IMR-90 (cell line): ENCODE measurements at regions not wholly inside any gene's neighbourhood (a gene's known extent, or its start where the extent isn't known, plus 50 kb on each side); places are given as distances from the start of the nearest gene placed in this dataset.

Experiments
- ATAC-seq: fragments of 200-7000 bp; cut with Tn5 transposase; 2 replicates; pipeline ENCODE4 v1.9.1; 2020; ENCODE audit warnings: low read depth, mild to moderate bottlenecking, moderate library complexity
- BruUV-seq: library from RNA; stranded (reverse); fragments of 400-500 nt; replicated peaks from 2 replicates; lab custom pipeline; 2021; lab: Mats Ljungman, UMichigan
- CTCF ChIA-PET: fragments of 300-600 bp; formaldehyde crosslinking; extraction: SDS; loops from one replicate; lab custom pipeline; 2021; ENCODE audit warnings: antibody characterized with exemption; lab: Yijun Ruan, JAX
- POLR2A ChIA-PET: fragments of 300-600 bp; sonication (Branson Sonifier 250); formaldehyde crosslinking; loops from one replicate; lab custom pipeline; 2022; ENCODE audit warnings: antibody characterized with exemption; ENCODE audit not compliant: unreplicated experiment; lab: Charles Lee
- DNase-seq: peaks from one replicate; pipeline ENCODE4 v3.0.0; 2013
- H2AFZ ChIP-seq: replicated peaks from 2 replicates; pipeline ENCODE3; 2013; ENCODE audit warnings: low read length, mild to moderate bottlenecking; ENCODE audit not compliant: poor library complexity
- H2AK5ac ChIP-seq: 2 replicates; pipeline ENCODE4 v1.6.1; 2013; ENCODE audit warnings: low read depth, low read length, inconsistent platforms
- H2AK9ac ChIP-seq: replicated peaks from 2 replicates; pipeline ENCODE3; 2013; ENCODE audit warnings: mild to moderate bottlenecking, low read depth, low read length, moderate library complexity; ENCODE audit not compliant: poor library complexity
- H2BK120ac ChIP-seq: 2 replicates; pipeline ENCODE4 v1.6.1; 2013; ENCODE audit warnings: low read depth, low read length, inconsistent platforms
- H2BK15ac ChIP-seq: 3 replicates; pipeline ENCODE4 v1.6.1; 2013; ENCODE audit warnings: low read depth, low read length, inconsistent platforms
- H2BK20ac ChIP-seq: 2 replicates; pipeline ENCODE4 v1.6.1; 2013; ENCODE audit warnings: low read depth, mild to moderate bottlenecking, inconsistent platforms, low read length, moderate library complexity
- H2BK5ac ChIP-seq: 2 replicates; pipeline ENCODE4 v1.6.1; 2013; ENCODE audit warnings: mild to moderate bottlenecking, low read depth, low read length, inconsistent platforms; ENCODE audit not compliant: poor library complexity, severe bottlenecking
- H3K14ac ChIP-seq: replicated peaks from 2 replicates; pipeline ENCODE4 v1.6.1; 2013; ENCODE audit warnings: low read depth, low read length, inconsistent platforms
- H3K18ac ChIP-seq: 2 replicates; pipeline ENCODE4 v1.6.1; 2013; ENCODE audit warnings: low read depth, low read length, control low read depth
- H3K23ac ChIP-seq: 2 replicates; pipeline ENCODE4 v1.6.1; 2013; ENCODE audit warnings: low read depth, low read length, inconsistent platforms
- H3K27ac ChIP-seq: 2 replicates; pipeline ENCODE4 v1.5.1; 2013; ENCODE audit warnings: mild to moderate bottlenecking, control low read depth, low read length; ENCODE audit not compliant: insufficient read depth
- H3K27me3 ChIP-seq: 2 replicates; pipeline ENCODE4 v1.6.1; 2013; ENCODE audit warnings: low read length; ENCODE audit not compliant: control insufficient read depth, insufficient read depth
- H3K36me3 ChIP-seq: 2 replicates; pipeline ENCODE4 v1.6.1; 2013; ENCODE audit warnings: low read length, mixed read lengths; ENCODE audit not compliant: control insufficient read depth, insufficient read depth
- H3K4ac ChIP-seq: 2 replicates; pipeline ENCODE4 v1.6.1; 2013; ENCODE audit warnings: low read depth, low read length, inconsistent platforms
- H3K4me1 ChIP-seq: 2 replicates; pipeline ENCODE4 v1.6.1; 2013; ENCODE audit warnings: low read length, mixed read lengths; ENCODE audit not compliant: control insufficient read depth, insufficient read depth
- H3K4me2 ChIP-seq: 2 replicates; pipeline ENCODE4 v1.6.1; 2013; ENCODE audit warnings: low read depth, mild to moderate bottlenecking, control low read depth, low read length, moderate library complexity
- H3K4me3 ChIP-seq: 2 replicates; pipeline ENCODE4 v1.5.1; 2013; ENCODE audit warnings: low read depth, mild to moderate bottlenecking, control low read depth, low read length, moderate library complexity; ENCODE audit not compliant: insufficient read depth
- H3K56ac ChIP-seq: 2 replicates; pipeline ENCODE4 v1.6.1; 2013; ENCODE audit warnings: low read length, inconsistent platforms; ENCODE audit not compliant: insufficient read depth; ENCODE audit errors: extremely low read depth
- H3K79me1 ChIP-seq, 2 experiments: 2 replicates each; pipeline ENCODE4 v1.6.1; 2013; ENCODE audit warnings: low read length in 2 of 2, inconsistent platforms in 1 of 2, low read depth in 1 of 2
- H3K9ac ChIP-seq: 2 replicates; pipeline ENCODE4 v1.6.1; 2013; ENCODE audit warnings: low read depth, low read length, control low read depth
- H3K9me1 ChIP-seq: 2 replicates; pipeline ENCODE4 v1.6.1; 2013; ENCODE audit warnings: low read length, inconsistent platforms; ENCODE audit not compliant: insufficient read depth
- H3K9me3 ChIP-seq: 2 replicates; pipeline ENCODE4 v1.6.1; 2013; ENCODE audit warnings: low read length; ENCODE audit not compliant: control insufficient read depth, insufficient read depth
- H4K20me1 ChIP-seq: 2 replicates; pipeline ENCODE4 v1.6.1; 2013; ENCODE audit warnings: low read length, inconsistent platforms; ENCODE audit not compliant: insufficient read depth
- H4K5ac ChIP-seq: 2 replicates; pipeline ENCODE4 v1.6.1; 2013; ENCODE audit warnings: mild to moderate bottlenecking, low read depth, low read length, control low read depth
- H4K8ac ChIP-seq, 2 experiments: 2 replicates each; pipeline ENCODE4 v1.6.1; 2013; ENCODE audit warnings: low read depth in 2 of 2, low read length in 2 of 2, control low read depth in 1 of 2, inconsistent platforms in 1 of 2
- H4K91ac ChIP-seq: 2 replicates; pipeline ENCODE4 v1.6.1; 2013; ENCODE audit warnings: low read depth, low read length, inconsistent platforms; ENCODE audit not compliant: insufficient read depth
- CEBPB ChIP-seq: IDR thresholded peaks from 2 replicates; pipeline ENCODE4 v1.6.1; 2012; ENCODE audit warnings: low read depth, low read length, improper control_type of control experiment
- CHD1 ChIP-seq: IDR thresholded peaks from 2 replicates; pipeline ENCODE4 v1.6.1; 2012; ENCODE audit warnings: low read depth, low read length, improper control_type of control experiment
- FOS ChIP-seq: fragments of 150-350 bp; IDR thresholded peaks from 2 replicates; pipeline ENCODE4 v1.6.1; 2016; ENCODE audit warnings: low read depth, low read length
- MAFK ChIP-seq: IDR thresholded peaks from 2 replicates; pipeline ENCODE4 v1.6.1; 2012; ENCODE audit warnings: low read depth, low read length, improper control_type of control experiment
- NFE2L2 ChIP-seq: fragments of 150-350 bp; IDR thresholded peaks from 2 replicates; pipeline ENCODE4 v1.6.1; 2016; ENCODE audit warnings: low read depth, mild to moderate bottlenecking, low read length
- WGBS, 2 experiments: methylation state at CpG; one replicate each; pipeline versions ENCODE4 v1.1.5 to v1.1.7; 2013; ENCODE audit warnings: missing lambda C conversion rate in 2 of 2; ENCODE audit not compliant: insufficient read length in 1 of 2; ENCODE audit errors: extremely low coverage in 2 of 2; 5-methylcytosine and 5-hydroxymethylcytosine counted together
- dilution Hi-C: fragments of 300-500 bp; cut with HindIII; formaldehyde crosslinking; loops from one replicate; pipeline ENCODE4 v1.14.3; 2018; ENCODE audit warnings: low sequenced_read_pairs; ENCODE audit not compliant: unreplicated experiment
- in situ Hi-C: fragments of 300-500 bp; cut with MboI; formaldehyde crosslinking; loops from 3 replicates; pipeline ENCODE4 v1.14.3; 2019; ENCODE audit warnings: low sequenced_read_pairs, inconsistent platforms, mixed read lengths
- intact Hi-C: fragments of 100-400 bp; cut with micrococcal nuclease; formaldehyde crosslinking; loops from 2 replicates; pipeline ENCODE4 v1.10.0; 2022
- TF ChIP-seq, protein P1 (sequence below): conservative IDR thresholded peaks from 2 replicates; pipeline ENCODE4 v1.5.1; 2012; ENCODE audit warnings: mild to moderate bottlenecking, low read depth, low read length, improper control_type of control experiment

DNA sequence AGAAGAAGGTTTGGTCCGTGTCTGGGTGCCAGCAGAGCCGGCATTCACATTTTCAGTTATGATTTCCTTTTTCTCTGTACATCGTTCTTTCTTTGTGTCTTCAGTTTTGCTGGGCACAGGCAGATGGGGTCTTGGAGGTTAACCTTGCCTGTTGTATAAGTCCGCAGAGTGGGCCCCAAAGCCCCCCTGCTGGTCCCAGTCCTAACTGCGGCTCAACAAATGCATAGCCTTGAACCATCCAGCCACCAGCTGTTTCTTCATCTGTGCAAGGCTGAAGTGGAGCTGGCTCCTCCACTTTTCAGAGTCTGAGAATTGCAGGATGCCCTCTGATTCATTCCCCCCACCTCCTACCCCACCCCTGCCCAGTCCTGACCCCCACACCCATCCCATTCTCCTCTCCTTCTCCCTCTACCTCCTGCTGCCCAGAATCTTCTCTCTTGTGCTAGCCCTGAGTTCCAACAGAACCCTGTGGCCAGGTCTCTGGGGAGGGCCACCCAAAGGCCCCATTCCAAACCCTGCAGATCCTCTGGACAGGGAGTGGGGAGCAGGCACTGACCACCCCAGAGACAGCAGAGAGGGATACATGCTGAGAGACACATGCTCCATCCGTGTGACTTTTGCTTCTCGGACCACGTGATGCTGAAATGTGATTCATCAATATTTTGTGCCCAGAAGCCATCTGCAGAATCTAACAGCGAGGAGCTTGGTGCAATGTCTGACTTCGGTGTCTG lies 386.5 kb upstream of the SULF2 start:
- H2BK5ac ChIP-seq: no peak overlapping the region
- 54% methylated on average over 7 of the region's 10 CpGs; no CpG with 5 or more reads in 1 of the 2 experiments for WGBS, 2 experiments
- peaks cover 2% of the 10 kb centered on the region; the same call in 1 of the 2 replicates for H3K27me3 ChIP-seq
- no peaks in the 10 kb centered on the region for H3K4me1 ChIP-seq
- no peak overlapping the region for H3K14ac ChIP-seq
- ChIA-PET POLR2A (no interaction called here), CTCF (no interaction called here)
- dilution Hi-C loops (no loop called here), intact Hi-C loops (no loop called here), in situ Hi-C loops (no loop called here)
- TF ChIP-seq FOS: no peak
- no peak for TF ChIP-seq CEBPB
- TF ChIP-seq CHD1: no peak
- TF ChIP-seq, protein P1, sequence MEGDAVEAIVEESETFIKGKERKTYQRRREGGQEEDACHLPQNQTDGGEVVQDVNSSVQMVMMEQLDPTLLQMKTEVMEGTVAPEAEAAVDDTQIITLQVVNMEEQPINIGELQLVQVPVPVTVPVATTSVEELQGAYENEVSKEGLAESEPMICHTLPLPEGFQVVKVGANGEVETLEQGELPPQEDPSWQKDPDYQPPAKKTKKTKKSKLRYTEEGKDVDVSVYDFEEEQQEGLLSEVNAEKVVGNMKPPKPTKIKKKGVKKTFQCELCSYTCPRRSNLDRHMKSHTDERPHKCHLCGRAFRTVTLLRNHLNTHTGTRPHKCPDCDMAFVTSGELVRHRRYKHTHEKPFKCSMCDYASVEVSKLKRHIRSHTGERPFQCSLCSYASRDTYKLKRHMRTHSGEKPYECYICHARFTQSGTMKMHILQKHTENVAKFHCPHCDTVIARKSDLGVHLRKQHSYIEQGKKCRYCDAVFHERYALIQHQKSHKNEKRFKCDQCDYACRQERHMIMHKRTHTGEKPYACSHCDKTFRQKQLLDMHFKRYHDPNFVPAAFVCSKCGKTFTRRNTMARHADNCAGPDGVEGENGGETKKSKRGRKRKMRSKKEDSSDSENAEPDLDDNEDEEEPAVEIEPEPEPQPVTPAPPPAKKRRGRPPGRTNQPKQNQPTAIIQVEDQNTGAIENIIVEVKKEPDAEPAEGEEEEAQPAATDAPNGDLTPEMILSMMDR: no peak
- no peak for TF ChIP-seq NFE2L2
- no peak for TF ChIP-seq MAFK
- no peak overlapping the region for H3K56ac ChIP-seq
- no peak for DNase-seq
- no peak overlapping the region for H3K4me2 ChIP-seq
- H3K9ac ChIP-seq: no peak overlapping the region
- no peak overlapping the region for H3K23ac ChIP-seq
- H3K18ac ChIP-seq: no peak overlapping the region
- no peaks in the 10 kb centered on the region for H3K79me1 ChIP-seq
- ATAC-seq: no peak
- H4K5ac ChIP-seq: no peak overlapping the region
- no peak overlapping the region for H2BK120ac ChIP-seq
- no peak overlapping the region for H2BK20ac ChIP-seq
- H3K27ac ChIP-seq: no peak overlapping the region
- H3K4me3 ChIP-seq: no peak overlapping the region
- no TSS peak for BruUV-seq
- no peaks in the 10 kb centered on the region for H4K20me1 ChIP-seq
- H4K8ac ChIP-seq: no peak overlapping the region
- H3K9me1 ChIP-seq: no peaks in the 10 kb centered on the region
- H3K4ac ChIP-seq: no peak overlapping the region
- no peak overlapping the region for H2AFZ ChIP-seq
- no peaks in the 10 kb centered on the region for H3K36me3 ChIP-seq
- no peak overlapping the region for H2AK9ac ChIP-seq
- H2AK5ac ChIP-seq: no peak overlapping the region
- H3K9me3 ChIP-seq: peaks cover 4% of the 10 kb centered on the region; the same call in 1 of the 2 replicates
- no peak overlapping the region for H4K91ac ChIP-seq
- H2BK15ac ChIP-seq: no peak overlapping the region
